ENCODE measurements at regions not wholly inside any gene's neighbourhood (a gene's known extent, or its start where the extent isn't known, plus 50 kb on each side); places are given as distances from the start of the nearest gene placed in this dataset.

DNA sequence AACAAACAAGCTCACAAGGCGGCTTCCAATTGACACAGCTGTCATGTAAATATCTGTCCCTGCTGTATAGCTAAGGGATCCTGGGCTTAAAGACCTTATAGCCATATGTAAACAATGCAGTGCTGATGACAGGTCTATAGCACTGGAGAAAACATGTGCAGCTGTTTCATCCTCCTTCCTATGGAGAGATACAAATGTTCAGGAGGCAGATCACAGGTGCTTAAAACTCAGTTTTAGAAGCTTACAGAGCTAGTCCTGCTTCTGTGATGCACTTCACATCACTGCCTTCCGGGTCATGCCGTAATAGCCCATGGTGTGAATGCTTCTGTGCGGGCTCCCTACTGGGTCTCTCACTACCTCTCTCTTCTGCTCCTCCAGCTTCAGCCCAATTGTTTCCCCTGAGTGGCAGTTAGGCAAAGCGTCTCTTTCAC is 262.4 kb upstream of the CHST9 start:
- ATAC-seq = no peak
- TF ChIP-seq, protein P1, sequence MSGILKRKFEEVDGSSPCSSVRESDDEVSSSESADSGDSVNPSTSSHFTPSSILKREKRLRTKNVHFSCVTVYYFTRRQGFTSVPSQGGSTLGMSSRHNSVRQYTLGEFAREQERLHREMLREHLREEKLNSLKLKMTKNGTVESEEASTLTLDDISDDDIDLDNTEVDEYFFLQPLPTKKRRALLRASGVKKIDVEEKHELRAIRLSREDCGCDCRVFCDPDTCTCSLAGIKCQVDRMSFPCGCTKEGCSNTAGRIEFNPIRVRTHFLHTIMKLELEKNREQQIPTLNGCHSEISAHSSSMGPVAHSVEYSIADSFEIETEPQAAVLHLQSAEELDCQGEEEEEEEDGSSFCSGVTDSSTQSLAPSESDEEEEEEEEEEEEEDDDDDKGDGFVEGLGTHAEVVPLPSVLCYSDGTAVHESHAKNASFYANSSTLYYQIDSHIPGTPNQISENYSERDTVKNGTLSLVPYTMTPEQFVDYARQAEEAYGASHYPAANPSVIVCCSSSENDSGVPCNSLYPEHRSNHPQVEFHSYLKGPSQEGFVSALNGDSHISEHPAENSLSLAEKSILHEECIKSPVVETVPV (CRISPR knock-in tag; IDR thresholded peaks at IDR 0.05) = no peak
- TF ChIP-seq ZNF8 (CRISPR knock-in tag; IDR thresholded peaks at IDR 0.05) = no peak
- TF ChIP-seq ZFP30 (CRISPR knock-in tag; IDR thresholded peaks at IDR 0.05) = no peak
- TF ChIP-seq ZNF70 (CRISPR knock-in tag; IDR thresholded peaks at IDR 0.05) = no peak
- TF ChIP-seq ZC3H10 (CRISPR knock-in tag; IDR thresholded peaks at IDR 0.05) = no peak

DNA sequence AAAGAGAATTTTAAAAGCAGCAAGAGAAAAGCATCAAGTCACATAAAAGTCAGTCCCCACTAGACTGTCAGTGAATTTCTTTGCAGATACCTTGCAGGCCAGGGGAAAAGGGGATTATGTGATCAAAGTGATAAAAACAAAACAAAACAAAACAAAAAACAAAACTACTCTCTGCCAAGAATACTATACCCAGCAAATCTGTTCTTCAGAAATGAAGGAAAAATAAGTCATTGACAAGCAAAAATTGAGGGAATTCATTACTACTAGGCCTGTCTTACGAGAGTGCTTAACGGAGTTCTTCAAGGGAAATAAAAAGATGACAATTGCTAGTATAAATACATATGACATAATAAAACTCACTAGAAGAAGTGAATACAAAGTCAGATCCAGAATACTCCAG is 245.5 kb upstream of the CHST9 start:
- TF ChIP-seq ARNTL (CRISPR knock-in tag; IDR thresholded peaks at IDR 0.05; ENCODE audit: borderline replicate concordance, low read depth) (no peak), ZNF565 (CRISPR knock-in tag; conservative IDR thresholded peaks at IDR 0.05; ENCODE audit: low read depth) (no peak), OSR1 (CRISPR knock-in tag; IDR thresholded peaks at IDR 0.05) (no peak), ZC3H10 (CRISPR knock-in tag; IDR thresholded peaks at IDR 0.05) (no peak)
- TF ChIP-seq, protein P2, sequence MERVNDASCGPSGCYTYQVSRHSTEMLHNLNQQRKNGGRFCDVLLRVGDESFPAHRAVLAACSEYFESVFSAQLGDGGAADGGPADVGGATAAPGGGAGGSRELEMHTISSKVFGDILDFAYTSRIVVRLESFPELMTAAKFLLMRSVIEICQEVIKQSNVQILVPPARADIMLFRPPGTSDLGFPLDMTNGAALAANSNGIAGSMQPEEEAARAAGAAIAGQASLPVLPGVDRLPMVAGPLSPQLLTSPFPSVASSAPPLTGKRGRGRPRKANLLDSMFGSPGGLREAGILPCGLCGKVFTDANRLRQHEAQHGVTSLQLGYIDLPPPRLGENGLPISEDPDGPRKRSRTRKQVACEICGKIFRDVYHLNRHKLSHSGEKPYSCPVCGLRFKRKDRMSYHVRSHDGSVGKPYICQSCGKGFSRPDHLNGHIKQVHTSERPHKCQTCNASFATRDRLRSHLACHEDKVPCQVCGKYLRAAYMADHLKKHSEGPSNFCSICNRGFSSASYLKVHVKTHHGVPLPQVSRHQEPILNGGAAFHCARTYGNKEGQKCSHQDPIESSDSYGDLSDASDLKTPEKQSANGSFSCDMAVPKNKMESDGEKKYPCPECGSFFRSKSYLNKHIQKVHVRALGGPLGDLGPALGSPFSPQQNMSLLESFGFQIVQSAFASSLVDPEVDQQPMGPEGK (CRISPR knock-in tag; IDR thresholded peaks at IDR 0.05; ENCODE audit: borderline replicate concordance) = no peak
- TF ChIP-seq, protein P3, sequence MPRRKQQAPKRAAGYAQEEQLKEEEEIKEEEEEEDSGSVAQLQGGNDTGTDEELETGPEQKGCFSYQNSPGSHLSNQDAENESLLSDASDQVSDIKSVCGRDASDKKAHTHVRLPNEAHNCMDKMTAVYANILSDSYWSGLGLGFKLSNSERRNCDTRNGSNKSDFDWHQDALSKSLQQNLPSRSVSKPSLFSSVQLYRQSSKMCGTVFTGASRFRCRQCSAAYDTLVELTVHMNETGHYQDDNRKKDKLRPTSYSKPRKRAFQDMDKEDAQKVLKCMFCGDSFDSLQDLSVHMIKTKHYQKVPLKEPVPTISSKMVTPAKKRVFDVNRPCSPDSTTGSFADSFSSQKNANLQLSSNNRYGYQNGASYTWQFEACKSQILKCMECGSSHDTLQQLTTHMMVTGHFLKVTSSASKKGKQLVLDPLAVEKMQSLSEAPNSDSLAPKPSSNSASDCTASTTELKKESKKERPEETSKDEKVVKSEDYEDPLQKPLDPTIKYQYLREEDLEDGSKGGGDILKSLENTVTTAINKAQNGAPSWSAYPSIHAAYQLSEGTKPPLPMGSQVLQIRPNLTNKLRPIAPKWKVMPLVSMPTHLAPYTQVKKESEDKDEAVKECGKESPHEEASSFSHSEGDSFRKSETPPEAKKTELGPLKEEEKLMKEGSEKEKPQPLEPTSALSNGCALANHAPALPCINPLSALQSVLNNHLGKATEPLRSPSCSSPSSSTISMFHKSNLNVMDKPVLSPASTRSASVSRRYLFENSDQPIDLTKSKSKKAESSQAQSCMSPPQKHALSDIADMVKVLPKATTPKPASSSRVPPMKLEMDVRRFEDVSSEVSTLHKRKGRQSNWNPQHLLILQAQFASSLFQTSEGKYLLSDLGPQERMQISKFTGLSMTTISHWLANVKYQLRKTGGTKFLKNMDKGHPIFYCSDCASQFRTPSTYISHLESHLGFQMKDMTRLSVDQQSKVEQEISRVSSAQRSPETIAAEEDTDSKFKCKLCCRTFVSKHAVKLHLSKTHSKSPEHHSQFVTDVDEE (CRISPR knock-in tag; IDR thresholded peaks at IDR 0.05) = no peak
- ATAC-seq = no peak

DNA sequence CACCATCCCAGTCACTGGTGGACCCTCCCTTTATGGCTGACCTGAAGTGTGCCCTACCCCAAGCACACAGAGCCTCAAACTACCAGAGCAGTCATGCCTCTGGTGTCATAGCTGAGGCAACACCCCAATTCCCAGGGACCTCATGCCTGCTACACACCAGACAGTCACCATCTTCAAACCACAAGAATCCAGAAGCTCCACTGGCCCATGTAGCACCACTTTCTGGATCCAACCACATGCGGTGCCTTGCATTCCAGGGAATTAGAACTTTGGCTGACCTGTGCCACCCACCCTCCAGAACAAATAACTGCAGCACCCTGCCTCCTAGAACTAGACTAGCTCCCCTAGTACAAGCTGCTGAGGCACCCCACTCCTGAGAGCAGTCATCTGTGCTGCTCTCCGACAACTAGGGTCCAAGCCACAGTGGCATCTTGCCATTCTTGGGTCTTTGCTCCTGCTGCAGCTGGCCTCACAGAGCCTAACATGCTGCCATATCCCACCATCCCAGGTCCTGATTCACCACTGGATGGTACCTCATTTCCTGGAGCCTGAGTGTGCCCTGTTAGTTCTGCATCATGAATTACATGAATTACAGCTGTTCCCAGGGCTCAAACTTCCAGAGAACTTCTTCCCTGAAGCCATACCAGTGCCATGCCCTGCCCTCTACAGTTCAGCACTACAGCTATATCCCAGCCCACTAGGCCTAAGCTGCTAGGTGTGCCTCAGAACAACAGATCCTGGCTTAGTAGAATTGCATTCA is 243.8 kb upstream of the CHST9 start:
- TF ChIP-seq, protein P3 (CRISPR knock-in tag; IDR thresholded peaks at IDR 0.05) = no peak
- TF ChIP-seq, protein P4, sequence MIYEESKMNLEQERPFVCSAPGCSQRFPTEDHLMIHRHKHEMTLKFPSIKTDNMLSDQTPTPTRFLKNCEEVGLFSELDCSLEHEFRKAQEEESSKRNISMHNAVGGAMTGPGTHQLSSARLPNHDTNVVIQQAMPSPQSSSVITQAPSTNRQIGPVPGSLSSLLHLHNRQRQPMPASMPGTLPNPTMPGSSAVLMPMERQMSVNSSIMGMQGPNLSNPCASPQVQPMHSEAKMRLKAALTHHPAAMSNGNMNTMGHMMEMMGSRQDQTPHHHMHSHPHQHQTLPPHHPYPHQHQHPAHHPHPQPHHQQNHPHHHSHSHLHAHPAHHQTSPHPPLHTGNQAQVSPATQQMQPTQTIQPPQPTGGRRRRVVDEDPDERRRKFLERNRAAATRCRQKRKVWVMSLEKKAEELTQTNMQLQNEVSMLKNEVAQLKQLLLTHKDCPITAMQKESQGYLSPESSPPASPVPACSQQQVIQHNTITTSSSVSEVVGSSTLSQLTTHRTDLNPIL (CRISPR knock-in tag; IDR thresholded peaks at IDR 0.05; ENCODE audit: low read depth) = no peak
- TF ChIP-seq ZNF565 (CRISPR knock-in tag; conservative IDR thresholded peaks at IDR 0.05; ENCODE audit: low read depth) (no peak), TCF4 (CRISPR knock-in tag; IDR thresholded peaks at IDR 0.05; ENCODE audit: borderline replicate concordance) (no peak), PPARA (CRISPR knock-in tag; IDR thresholded peaks at IDR 0.05; ENCODE audit: borderline replicate concordance) (no peak), OSR1 (CRISPR knock-in tag; IDR thresholded peaks at IDR 0.05) (no peak), ZNF8 (CRISPR knock-in tag; IDR thresholded peaks at IDR 0.05) (no peak), ZC3H10 (CRISPR knock-in tag; IDR thresholded peaks at IDR 0.05) (no peak), ZFP3 (CRISPR knock-in tag; IDR thresholded peaks at IDR 0.05) (no peak), ZNF70 (CRISPR knock-in tag; IDR thresholded peaks at IDR 0.05) (no peak), SNAI2 (CRISPR knock-in tag; IDR thresholded peaks at IDR 0.05) (no peak), ZFP30 (CRISPR knock-in tag; IDR thresholded peaks at IDR 0.05) (no peak), GLIS3 (CRISPR knock-in tag; IDR thresholded peaks at IDR 0.05) (no peak), ISL1 (CRISPR knock-in tag; IDR thresholded peaks at IDR 0.05) (no peak), BACH2 (CRISPR knock-in tag; IDR thresholded peaks at IDR 0.05; ENCODE audit: borderline replicate concordance) (no peak)
- TF ChIP-seq, protein P5, sequence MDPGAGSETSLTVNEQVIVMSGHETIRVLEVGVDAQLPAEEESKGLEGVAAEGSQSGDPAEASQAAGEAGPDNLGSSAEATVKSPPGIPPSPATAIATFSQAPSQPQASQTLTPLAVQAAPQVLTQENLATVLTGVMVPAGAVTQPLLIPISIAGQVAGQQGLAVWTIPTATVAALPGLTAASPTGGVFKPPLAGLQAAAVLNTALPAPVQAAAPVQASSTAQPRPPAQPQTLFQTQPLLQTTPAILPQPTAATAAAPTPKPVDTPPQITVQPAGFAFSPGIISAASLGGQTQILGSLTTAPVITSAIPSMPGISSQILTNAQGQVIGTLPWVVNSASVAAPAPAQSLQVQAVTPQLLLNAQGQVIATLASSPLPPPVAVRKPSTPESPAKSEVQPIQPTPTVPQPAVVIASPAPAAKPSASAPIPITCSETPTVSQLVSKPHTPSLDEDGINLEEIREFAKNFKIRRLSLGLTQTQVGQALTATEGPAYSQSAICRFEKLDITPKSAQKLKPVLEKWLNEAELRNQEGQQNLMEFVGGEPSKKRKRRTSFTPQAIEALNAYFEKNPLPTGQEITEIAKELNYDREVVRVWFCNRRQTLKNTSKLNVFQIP (CRISPR knock-in tag; IDR thresholded peaks at IDR 0.05; ENCODE audit: borderline replicate concordance, low read depth) = no peak
- TF ChIP-seq, protein P2 (CRISPR knock-in tag; IDR thresholded peaks at IDR 0.05; ENCODE audit: borderline replicate concordance) = no peak
- ATAC-seq = no peak
